ENCODE measurements at regions not wholly inside any gene's neighbourhood (a gene's known extent, or its start where the extent isn't known, plus 50 kb on each side); places are given as distances from the start of the nearest gene placed in this dataset.
"Not testable (repeated sequence)": the region's sequence is repeated elsewhere in the genome, so short reads cannot be mapped to it uniquely, and the experiment has no call there.

- no peaks in the 10 kb centered on the region for H3K27me3 ChIP-seq (ENCODE audit: low read depth)
- intact Hi-C loops (cut with micrococcal nuclease): no loop called here
Observed at GRCh38 chr3:169009453-169009852, 654.1 kb downstream of the MECOM start.

DNA sequence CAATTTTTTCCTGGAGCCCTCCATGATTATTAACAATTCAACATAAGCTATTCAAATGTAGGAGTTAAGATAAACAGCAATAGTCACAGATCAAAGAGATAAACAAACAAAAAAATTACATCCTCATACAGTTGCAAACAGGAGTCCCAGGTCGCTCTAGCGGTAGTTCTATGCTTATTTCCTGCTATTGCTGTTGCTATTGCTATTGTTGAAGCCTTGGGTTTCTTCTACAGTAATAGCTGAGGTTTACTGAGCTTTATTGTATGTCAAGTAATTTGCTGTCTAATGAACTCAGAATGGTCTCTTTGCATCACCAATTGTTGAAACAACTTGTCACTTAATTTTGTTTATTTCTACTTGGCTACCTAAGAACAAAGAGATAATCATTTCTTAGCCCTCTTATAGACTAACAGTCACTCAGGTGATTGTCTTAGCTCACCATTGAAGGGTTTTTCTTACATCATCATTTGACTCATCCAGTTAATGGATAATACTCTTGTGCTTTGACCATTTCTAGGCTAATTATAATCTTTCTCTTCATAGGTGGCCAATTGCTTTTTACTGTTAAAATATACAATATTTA is 654.6 kb downstream of the MECOM start:
- no peaks in the 10 kb centered on the region for H3K4me1 ChIP-seq
- H3K27ac ChIP-seq (replicated peaks): no peak overlapping the region
- no peaks in the 10 kb centered on the region for H3K9me3 ChIP-seq (replicated peaks)
- H3K27me3 ChIP-seq (ENCODE audit: low read depth): no peaks in the 10 kb centered on the region
- no peak for DNase-seq
- intact Hi-C loops (cut with micrococcal nuclease): no loop called here
- TF ChIP-seq CTCF (IDR thresholded peaks at IDR 0.05; ENCODE audit: borderline replicate concordance): no peak
- no peak overlapping the region for H3K4me3 ChIP-seq
- H3K36me3 ChIP-seq: no peaks in the 10 kb centered on the region

More at GRCh38 chr3:169009453-169009852, 654.1 kb downstream of the MECOM start:
- H3K4me1 ChIP-seq: no peaks in the 10 kb centered on the region
- no peak overlapping the region for H3K4me3 ChIP-seq
- no peak overlapping the region for H3K27ac ChIP-seq (replicated peaks)
- TF ChIP-seq CTCF (IDR thresholded peaks at IDR 0.05; ENCODE audit: borderline replicate concordance): no peak
- H3K9me3 ChIP-seq (replicated peaks): no peaks in the 10 kb centered on the region
- DNase-seq: no peak
- no peaks in the 10 kb centered on the region for H3K36me3 ChIP-seq

DNA sequence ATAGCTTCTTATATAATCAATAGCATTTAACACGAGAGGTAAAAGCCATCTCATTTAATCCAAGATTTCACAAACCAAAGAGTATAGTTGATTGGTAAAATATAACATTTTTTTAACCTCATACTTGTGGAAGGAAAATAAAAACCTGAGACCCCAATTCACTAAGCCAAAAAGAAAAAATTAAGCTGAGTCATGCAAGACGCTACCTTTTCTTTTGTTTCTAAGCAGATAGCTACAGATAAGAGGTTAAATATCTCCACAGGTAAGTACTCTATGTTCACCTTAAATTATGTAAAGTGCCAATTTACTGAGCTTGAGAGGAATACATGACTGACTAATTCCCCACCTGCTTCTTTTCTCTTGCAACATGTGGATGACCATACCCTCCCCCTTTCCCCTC is 656.4 kb downstream of the MECOM start:
- no peaks in the 10 kb centered on the region for H3K36me3 ChIP-seq
- no peak overlapping the region for H3K27ac ChIP-seq (replicated peaks)

DNA sequence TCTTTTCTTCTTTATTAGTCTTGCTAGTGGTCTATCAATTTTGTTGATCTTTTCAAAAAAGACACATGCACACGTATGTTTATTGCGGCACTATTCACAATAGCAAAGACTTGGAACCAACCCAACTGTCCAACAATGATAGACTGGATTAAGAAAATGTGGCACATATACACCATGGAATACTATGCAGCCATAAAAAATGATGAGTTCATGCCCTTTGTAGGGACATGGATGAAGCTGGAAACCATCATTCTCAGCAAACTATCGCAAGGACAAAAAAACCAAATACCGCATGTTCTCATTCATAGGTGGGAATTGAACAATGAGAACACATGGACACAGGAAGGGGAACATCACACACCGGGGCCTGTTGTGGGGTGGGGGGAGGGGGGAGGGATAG is 657.1 kb downstream of the MECOM start:
- H3K36me3 ChIP-seq; H3K9me3 ChIP-seq (replicated peaks); intact Hi-C loops (cut with micrococcal nuclease); H3K27me3 ChIP-seq (ENCODE audit: low read depth); H3K4me3 ChIP-seq; H3K4me1 ChIP-seq; H3K27ac ChIP-seq (replicated peaks); DNase-seq: not testable (repeated sequence)

More for the DNA sequence above, 656.4 kb downstream of the MECOM start:
- Histone ChIP-seq H3K9me3 (replicated peaks) (no peaks in the 10 kb centered on the region), H3K4me1 (no peaks in the 10 kb centered on the region), H3K4me3 (no peak overlapping the region), H3K27me3 (ENCODE audit: low read depth) (no peaks in the 10 kb centered on the region)
- intact Hi-C loops (cut with micrococcal nuclease): no loop called here
- TF ChIP-seq CTCF (IDR thresholded peaks at IDR 0.05; ENCODE audit: borderline replicate concordance): no peak
- no peak for DNase-seq

DNA sequence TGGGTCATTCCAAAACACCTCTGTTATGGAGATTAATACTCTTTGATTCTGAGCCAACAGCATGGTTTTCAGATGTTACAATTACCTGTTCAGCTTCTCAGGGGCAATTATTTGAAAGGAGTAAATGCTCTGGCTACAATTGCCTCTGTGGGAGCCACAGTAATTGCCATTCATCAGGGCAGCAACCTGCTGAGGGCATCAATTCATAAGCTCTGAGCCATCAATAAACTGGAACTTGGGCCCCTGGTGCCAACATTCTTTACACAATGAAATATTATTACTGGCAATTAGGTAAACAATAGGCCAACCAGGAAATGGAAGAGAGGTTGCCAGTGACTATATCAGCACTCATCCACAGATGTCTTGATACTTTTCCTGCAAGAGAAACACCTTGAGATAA is 660.8 kb downstream of the MECOM start:
- Histone ChIP-seq H3K4me1 (no peaks in the 10 kb centered on the region), H3K27me3 (ENCODE audit: low read depth) (no peaks in the 10 kb centered on the region), H3K9me3 (replicated peaks) (no peaks in the 10 kb centered on the region), H3K27ac (replicated peaks) (no peak overlapping the region), H3K36me3 (no peaks in the 10 kb centered on the region), H3K4me3 (no peak overlapping the region)
- intact Hi-C loops (cut with micrococcal nuclease): no loop called here
- no peak for TF ChIP-seq CTCF (IDR thresholded peaks at IDR 0.05; ENCODE audit: borderline replicate concordance)
- no peak for DNase-seq

- no peak overlapping the region for H3K4me3 ChIP-seq
- H3K36me3 ChIP-seq: no peaks in the 10 kb centered on the region
- no peak for TF ChIP-seq CTCF (IDR thresholded peaks at IDR 0.05; ENCODE audit: borderline replicate concordance)
- H3K4me1 ChIP-seq: no peaks in the 10 kb centered on the region
- no peaks in the 10 kb centered on the region for H3K27me3 ChIP-seq (ENCODE audit: low read depth)
- no peak overlapping the region for H3K27ac ChIP-seq (replicated peaks)
- no peaks in the 10 kb centered on the region for H3K9me3 ChIP-seq (replicated peaks)
- intact Hi-C loops (cut with micrococcal nuclease): no loop called here
- no peak for DNase-seq
Observed at GRCh38 chr3:168998792-168999191, 664.7 kb downstream of the MECOM start.
